Occipital lobe (tissue), 1 donor: ENCODE measurements at regions not wholly inside any gene's neighbourhood (a gene's known extent, or its start where the extent isn't known, plus 50 kb on each side); places are given as distances from the start of the nearest gene placed in this dataset.

Experiments
- DNase-seq: peaks from one replicate; lab custom pipeline; 2025; lab: John Stamatoyannopoulos, UW

DNA sequence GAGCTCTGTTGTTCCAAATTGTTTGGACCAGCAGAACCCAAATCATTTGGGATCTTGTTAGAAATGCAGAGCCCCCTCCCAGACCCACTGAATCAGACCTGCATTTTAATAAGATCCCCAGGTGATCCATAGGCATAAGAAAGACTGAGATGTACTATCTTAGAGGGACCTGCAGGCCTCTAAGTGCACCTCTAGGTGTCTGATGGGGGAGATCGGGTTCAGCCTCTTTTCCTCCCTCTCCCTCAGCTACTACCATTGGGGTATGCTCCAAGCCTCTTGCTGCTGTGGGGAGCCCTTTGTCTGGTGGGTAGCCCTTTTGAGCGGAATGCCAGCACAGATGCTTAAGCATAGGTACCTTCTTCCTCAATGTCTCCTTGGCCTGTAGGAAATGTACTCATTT, 63.8 kb upstream of the RPS6KA3 start:
- no peak for DNase-seq

GRCh38 chrX:20329435-20329834, 62.7 kb upstream of the RPS6KA3 start:
- DNase-seq, result no peak

- no peak for DNase-seq
These were observed 59.2 kb upstream of the RPS6KA3 start for GRCh38 chrX:20325786-20326388.

GRCh38 chrX:20322887-20323286, 56.2 kb upstream of the RPS6KA3 start:
- no peak for DNase-seq

- no peak for DNase-seq
These were observed 53.9 kb upstream of the RPS6KA3 start for GRCh38 chrX:20320461-20321159.

DNA sequence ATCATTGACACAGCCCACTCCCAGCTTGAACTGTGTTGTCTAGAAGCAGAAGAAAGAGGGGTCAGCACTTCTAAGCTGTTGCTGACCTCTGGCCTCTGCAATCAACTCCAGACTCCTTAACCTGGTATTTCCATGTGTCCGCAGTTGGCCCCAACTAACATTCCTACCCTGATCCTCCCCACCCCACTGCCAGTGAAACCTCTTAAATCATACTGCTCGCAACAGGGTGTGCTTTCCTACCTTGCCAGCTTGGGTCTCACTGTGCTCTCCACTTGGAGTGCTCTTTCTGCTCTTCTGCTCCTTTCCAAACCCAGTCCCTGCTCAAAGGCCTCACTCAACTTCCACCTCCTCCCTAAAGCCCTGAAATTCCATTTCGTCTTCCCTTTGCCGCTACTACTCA, 52.3 kb upstream of the RPS6KA3 start:
- DNase-seq, result no peak

DNA sequence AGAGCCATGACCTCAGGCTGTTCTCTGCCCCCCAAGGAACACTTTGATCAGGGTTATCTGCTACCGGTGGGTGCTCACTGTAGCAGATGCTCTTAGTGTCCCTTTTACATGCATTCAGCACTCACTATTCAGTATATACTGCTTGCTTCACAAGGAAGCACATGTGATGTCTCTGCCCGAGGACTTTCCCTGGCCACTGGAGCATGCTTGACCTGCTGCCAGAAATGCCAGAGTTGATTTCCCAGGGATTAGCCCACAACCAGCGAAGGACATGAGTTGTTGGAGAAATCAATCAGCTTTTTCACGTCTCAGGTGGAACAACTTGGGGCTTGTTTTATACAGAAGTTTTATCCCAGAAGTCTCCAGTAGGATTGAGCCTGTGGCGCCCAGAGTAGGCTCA, 51.2 kb upstream of the RPS6KA3 start:
- DNase-seq, result no peak
